Lung (tissue), 11 donors: ENCODE measurements at regions not wholly inside any gene's neighbourhood (a gene's known extent, or its start where the extent isn't known, plus 50 kb on each side); places are given as distances from the start of the nearest gene placed in this dataset.

ENCODE experiments used
- ATAC-seq: fragments of 200-7000 bp; cut with Tn5 transposase; one replicate; pipeline ENCODE4 v1.9.1; 2020; ENCODE audit warnings: moderate number of reproducible peaks; ENCODE audit not compliant: insufficient read depth, low FRiP score
- DNase-seq, 3 donors: peaks; one replicate each; pipeline ENCODE4 v3.0.0-alpha.2; 2013 to 2017
- H3K27ac ChIP-seq, 2 donors: one replicate each; pipeline ENCODE4 v1.5.1; 2013; ENCODE audit warnings: mild to moderate bottlenecking in 2 of 2, moderate library complexity in 2 of 2, control low read depth in 1 of 2, inconsistent platforms in 1 of 2, low read depth in 1 of 2, low read length in 1 of 2
- H3K27me3 ChIP-seq, 3 donors: one replicate each; pipeline ENCODE4 v1.5.1; 2013; ENCODE audit warnings: low read length in 2 of 3; ENCODE audit not compliant: control insufficient read depth in 3 of 3, insufficient read depth in 3 of 3
- H3K36me3 ChIP-seq, 4 donors: one replicate each; pipeline ENCODE4 v1.5.1; 2013; ENCODE audit warnings: low read length in 4 of 4, mild to moderate bottlenecking in 1 of 4, moderate library complexity in 1 of 4; ENCODE audit not compliant: control insufficient read depth in 4 of 4, insufficient read depth in 4 of 4
- H3K4me1 ChIP-seq, 5 donors: one replicate each; pipeline ENCODE4 v1.5.1; 2013; ENCODE audit warnings: low read length in 5 of 5, mild to moderate bottlenecking in 2 of 5, moderate library complexity in 1 of 5; ENCODE audit not compliant: control insufficient read depth in 5 of 5, insufficient read depth in 5 of 5
- H3K4me3 ChIP-seq: one replicate; pipeline ENCODE4 v1.5.1; 2013; ENCODE audit warnings: mild to moderate bottlenecking, control low read depth, moderate library complexity
- H3K9ac ChIP-seq, 2 donors: one replicate each; pipeline ENCODE4 v1.5.1; 2013; ENCODE audit warnings: low read length in 2 of 2, control low read depth in 1 of 2; ENCODE audit not compliant: insufficient read depth in 1 of 2
- H3K9me3 ChIP-seq, 4 donors: one replicate each; pipeline ENCODE4 v1.5.1; 2013; ENCODE audit warnings: low read length in 3 of 4, mild to moderate bottlenecking in 1 of 4, moderate library complexity in 1 of 4; ENCODE audit not compliant: control insufficient read depth in 4 of 4, insufficient read depth in 3 of 4
- WGBS, 2 donors: extraction: QIAGEN DNeasy Blood & Tissue Kit; methylation state at CpG; one replicate each; pipeline ENCODE4 v1.1.7; 2013; 5-methylcytosine and 5-hydroxymethylcytosine counted together
- TF ChIP-seq, protein P1 (sequence below): IDR thresholded peaks from 2 replicates; pipeline ENCODE4 v1.5.1; 2012; ENCODE audit warnings: mild to moderate bottlenecking; ENCODE audit errors: control extremely low read depth, extremely low read depth
- donor health status: control.
- donor health status: control.
- donor health status: Bipolar disorder and iron deficiency.
- donor health status: healthy.
- donor health status: DM: yes; HTN: yes; CAD: no.

DNA sequence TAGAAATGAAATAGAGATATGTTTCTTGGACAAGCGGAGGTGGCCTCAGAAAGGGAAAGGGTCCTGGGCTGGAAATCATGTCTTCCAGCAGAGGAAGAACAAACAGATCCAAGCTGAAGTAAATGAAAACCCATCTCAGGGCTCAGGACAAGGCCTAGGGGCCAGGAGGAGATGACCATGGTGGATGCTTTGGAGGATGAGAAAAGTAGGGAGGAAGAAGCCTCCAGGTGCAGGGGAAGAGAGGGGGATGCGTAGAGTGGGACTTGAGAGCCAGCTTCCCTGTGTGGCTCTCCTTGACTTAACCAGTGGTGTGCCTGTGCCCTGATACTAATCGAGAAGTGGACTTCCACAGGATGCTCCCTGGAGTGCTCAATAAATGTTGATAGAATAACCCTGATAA is 203.2 kb downstream of the FAM43A start:
- no peak for ATAC-seq
- TF ChIP-seq, protein P1, sequence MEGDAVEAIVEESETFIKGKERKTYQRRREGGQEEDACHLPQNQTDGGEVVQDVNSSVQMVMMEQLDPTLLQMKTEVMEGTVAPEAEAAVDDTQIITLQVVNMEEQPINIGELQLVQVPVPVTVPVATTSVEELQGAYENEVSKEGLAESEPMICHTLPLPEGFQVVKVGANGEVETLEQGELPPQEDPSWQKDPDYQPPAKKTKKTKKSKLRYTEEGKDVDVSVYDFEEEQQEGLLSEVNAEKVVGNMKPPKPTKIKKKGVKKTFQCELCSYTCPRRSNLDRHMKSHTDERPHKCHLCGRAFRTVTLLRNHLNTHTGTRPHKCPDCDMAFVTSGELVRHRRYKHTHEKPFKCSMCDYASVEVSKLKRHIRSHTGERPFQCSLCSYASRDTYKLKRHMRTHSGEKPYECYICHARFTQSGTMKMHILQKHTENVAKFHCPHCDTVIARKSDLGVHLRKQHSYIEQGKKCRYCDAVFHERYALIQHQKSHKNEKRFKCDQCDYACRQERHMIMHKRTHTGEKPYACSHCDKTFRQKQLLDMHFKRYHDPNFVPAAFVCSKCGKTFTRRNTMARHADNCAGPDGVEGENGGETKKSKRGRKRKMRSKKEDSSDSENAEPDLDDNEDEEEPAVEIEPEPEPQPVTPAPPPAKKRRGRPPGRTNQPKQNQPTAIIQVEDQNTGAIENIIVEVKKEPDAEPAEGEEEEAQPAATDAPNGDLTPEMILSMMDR, result no peak

GRCh38 chr3:194890091-194890490 is 204.4 kb downstream of the FAM43A start:
- H3K4me3 ChIP-seq, result no peak overlapping the region
- H3K4me1 ChIP-seq, result peaks cover 0 to 3% (median 0%) of the 10 kb centered on the region in 5 donors
- ATAC-seq, result no peak
- H3K27ac ChIP-seq, result no peak overlapping the region
- no peak for DNase-seq
- no peaks in the 10 kb centered on the region for H3K36me3 ChIP-seq
- H3K27me3 ChIP-seq, result no peaks in the 10 kb centered on the region
- peaks cover 0 to 4% (median 1%) of the 10 kb centered on the region in 4 donors for H3K9me3 ChIP-seq
- WGBS, 2 donors, result 86 to 88% methylated on average over 7 of the region's 7 CpGs
- H3K9ac ChIP-seq, result no peak overlapping the region
- TF ChIP-seq, protein P1, result no peak

More for the DNA sequence above, 203.2 kb downstream of the FAM43A start:
- peaks cover 0 to 7% (median 3%) of the 10 kb centered on the region in 4 donors for H3K9me3 ChIP-seq
- H3K27ac ChIP-seq, result no peak overlapping the region
- H3K4me1 ChIP-seq, result peaks cover 0 to 3% (median 0%) of the 10 kb centered on the region in 5 donors
- no peak overlapping the region for H3K4me3 ChIP-seq
- no peaks in the 10 kb centered on the region for H3K36me3 ChIP-seq
- 70 to 80% methylated on average over 3 of the region's 3 CpGs for WGBS, 2 donors
- no peak overlapping the region for H3K9ac ChIP-seq
- DNase-seq, result no peak
- H3K27me3 ChIP-seq, result no peaks in the 10 kb centered on the region

DNA sequence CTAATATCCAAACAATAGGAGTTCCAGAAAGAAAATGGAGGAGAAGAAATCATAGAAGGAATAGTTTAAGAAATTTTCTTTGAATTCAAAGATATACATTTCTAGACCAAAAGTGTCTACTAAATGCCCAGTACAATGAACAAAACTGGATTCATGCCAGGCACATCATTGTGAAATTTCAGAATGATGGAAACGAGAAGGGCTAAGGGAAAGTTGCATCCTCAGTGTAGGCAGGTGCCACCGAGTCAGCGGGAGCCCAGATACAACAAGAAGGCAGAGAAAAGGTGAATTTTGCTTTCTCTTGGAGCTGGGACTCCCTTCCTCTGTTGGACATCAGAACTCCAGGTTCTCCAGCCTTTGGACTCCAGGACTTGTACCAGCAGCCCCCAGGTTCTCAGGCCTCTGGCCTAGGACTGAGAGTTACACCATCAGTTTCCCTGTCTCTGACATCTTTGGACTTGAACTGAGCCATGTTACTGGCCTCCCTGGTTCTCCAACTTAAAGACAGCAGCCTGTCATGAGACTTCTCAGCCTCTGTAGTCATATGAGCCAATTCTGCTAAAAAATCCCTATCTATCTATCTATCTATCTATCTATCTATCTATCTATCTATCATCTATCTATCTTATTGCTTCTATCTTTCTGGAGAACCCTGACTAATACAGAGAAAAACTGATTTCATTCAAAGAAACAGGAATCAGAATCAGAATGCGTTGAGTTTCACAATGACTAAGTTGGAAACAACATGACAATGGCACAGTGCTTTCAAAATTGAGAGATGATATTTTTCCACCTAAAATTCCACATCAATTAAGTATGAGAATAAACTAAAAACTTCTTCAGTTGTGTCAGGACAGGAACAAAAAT is 207.7 kb downstream of the FAM43A start:
- H3K36me3 ChIP-seq, result no peaks in the 10 kb centered on the region
- no peak overlapping the region for H3K4me3 ChIP-seq
- peaks cover 0 to 2% (median 0%) of the 10 kb centered on the region in 5 donors for H3K4me1 ChIP-seq
- H3K9ac ChIP-seq, result no peak overlapping the region
- H3K9me3 ChIP-seq, result peaks cover 0 to 4% (median 1%) of the 10 kb centered on the region in 4 donors
- DNase-seq (no peak), ATAC-seq (no peak)
- no peaks in the 10 kb centered on the region for H3K27me3 ChIP-seq
- WGBS, 2 donors, result 62 to 75% methylated on average over 4 of the region's 4 CpGs
- TF ChIP-seq, protein P1, result no peak
- no peak overlapping the region for H3K27ac ChIP-seq
